Activated T-helper 1 cell treated with anti-CD3 and anti-CD28 coated beads, Interleukin-12 subunit alpha, Interleukin-12 subunit beta, Interleukin-2, Interleukin-4 antibody, amounts not matched to agents 30 ng/mL and 10 ng/mL and 1 ng/mL, durations not matched to agents 14 hours and 24 hours and 36 hours (primary cell): ENCODE measurements at regions not wholly inside any gene's neighbourhood (a gene's known extent, or its start where the extent isn't known, plus 50 kb on each side); places are given as distances from the start of the nearest gene placed in this dataset.

Source experiments
- DNase-seq: peaks from one replicate; pipeline ENCODE4 v3.0.0; 2021; ENCODE audit warnings: low spot score
- H3K27ac Mint-ChIP-seq: one replicate; pipeline ENCODE4 v1.8.0; 2021; ENCODE audit warnings: mild to moderate bottlenecking, mixed read lengths
- H3K27me3 Mint-ChIP-seq: one replicate; pipeline ENCODE4 v1.8.0; 2022; ENCODE audit warnings: mild to moderate bottlenecking, moderate library complexity, mixed read lengths; ENCODE audit not compliant: insufficient read depth
- H3K36me3 Mint-ChIP-seq: one replicate; pipeline ENCODE4 v1.8.0; 2021; ENCODE audit warnings: low read depth, mixed read lengths
- H3K4me1 Mint-ChIP-seq: one replicate; pipeline ENCODE4 v1.8.0; 2021; ENCODE audit warnings: low read depth, mixed read lengths
- H3K4me3 Mint-ChIP-seq: one replicate; pipeline ENCODE4 v1.8.0; 2021; ENCODE audit warnings: mild to moderate bottlenecking, moderate library complexity, mixed read lengths
- H3K9me3 Mint-ChIP-seq: one replicate; pipeline ENCODE4 v1.8.0; 2021; ENCODE audit warnings: mixed read lengths
- intact Hi-C: fragments of 100-400 bp; cut with micrococcal nuclease; formaldehyde crosslinking; loops from one replicate; pipeline ENCODE4 v1.15.1; 2024

DNA sequence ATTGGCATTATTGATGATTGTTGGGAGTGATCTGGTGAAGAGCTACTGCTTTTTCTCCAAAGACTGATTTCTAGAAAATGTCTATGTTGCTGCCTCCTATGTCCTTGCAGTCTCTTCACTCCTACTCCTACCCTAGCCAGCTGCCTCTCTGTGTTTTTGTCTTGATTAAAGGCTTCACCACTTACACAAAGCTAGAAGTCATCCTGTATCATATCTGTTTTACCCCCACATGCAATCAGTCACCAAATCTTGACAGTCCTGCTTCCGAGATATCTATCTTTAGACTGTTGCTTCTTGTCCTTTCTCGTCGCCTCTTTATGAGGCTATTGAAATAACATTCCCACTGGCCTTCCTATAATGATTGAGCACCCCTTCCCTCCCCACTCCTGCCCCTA, 84.5 kb upstream of the ITGA4 start:
- H3K27me3 Mint-ChIP-seq: no peaks in the 10 kb centered on the region
- peaks cover 4% of the 10 kb centered on the region for H3K36me3 Mint-ChIP-seq
- DNase-seq: no peak
- intact Hi-C loops: no loop called here
- H3K9me3 Mint-ChIP-seq: no peaks in the 10 kb centered on the region
- H3K4me3 Mint-ChIP-seq: no peak overlapping the region
- H3K27ac Mint-ChIP-seq: no peak overlapping the region
- H3K4me1 Mint-ChIP-seq: peaks cover 7% of the 10 kb centered on the region

DNA sequence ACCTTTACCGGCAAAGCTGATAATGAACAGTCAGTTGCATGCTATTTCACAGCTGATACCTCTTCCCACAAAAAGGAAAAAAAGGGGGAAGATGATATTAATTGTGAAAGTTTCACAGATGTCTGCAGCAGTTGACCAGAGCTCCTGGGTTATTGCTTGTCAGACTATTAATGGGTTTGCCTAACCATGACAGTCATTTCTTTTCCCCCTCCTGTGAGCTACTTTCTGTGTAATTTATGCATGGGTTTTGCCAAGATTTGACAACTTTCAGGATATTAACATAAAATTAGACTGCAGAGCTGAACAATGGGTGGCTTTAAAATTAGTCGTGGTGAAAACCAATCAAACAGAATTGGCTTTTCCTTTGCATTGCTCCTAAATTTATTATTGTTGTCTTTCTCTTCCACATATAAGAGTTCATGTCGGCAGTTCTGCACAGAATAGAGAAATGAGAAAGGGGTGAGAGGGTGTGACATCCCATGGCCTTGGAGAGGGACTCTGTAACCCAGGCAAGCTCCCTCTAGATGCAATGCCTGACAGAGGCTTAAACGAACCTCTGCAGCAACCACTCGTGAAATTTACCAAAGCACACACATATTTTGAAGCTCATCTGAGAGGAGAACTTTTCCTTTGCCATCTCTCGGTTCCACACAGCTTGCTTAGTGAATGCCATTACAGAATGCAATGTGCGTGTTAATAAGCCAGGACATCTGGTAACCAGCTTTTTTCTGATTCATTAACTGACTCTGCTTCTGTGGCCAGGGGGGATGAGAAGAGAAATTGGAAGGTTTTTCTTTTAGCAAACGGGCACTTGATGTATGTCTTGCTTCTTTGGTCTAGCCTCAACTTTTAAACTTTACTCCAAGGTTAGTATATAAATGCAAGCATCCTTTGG, 82.2 kb upstream of the ITGA4 start:
- intact Hi-C loops: no loop called here
- Mint-ChIP-seq H3K27ac (no peak overlapping the region), H3K4me3 (no peak overlapping the region), H3K27me3 (no peaks in the 10 kb centered on the region), H3K4me1 (peaks cover 7% of the 10 kb centered on the region), H3K9me3 (no peaks in the 10 kb centered on the region), H3K36me3 (no peaks in the 10 kb centered on the region)
- DNase-seq: no peak

DNA sequence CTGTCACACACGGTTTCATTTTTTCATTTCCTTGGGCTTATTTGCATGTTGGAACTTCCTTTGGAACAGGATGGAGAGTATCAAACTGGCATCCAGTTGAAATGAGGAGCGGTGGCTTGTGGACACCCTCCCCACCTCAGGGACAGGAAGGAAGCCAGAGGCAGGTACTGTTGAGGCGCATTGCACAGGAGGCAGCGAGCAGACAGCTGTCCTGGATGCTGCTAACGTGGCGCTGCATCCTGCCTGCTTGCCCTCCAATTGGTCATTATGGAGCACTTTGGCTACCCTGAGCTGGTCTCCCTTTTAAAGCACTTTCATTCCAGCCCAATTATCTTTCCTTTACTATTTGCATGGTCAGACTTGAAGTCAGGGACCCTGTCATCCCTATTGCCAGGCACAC, 80.7 kb upstream of the ITGA4 start:
- H3K4me3 Mint-ChIP-seq: no peak overlapping the region
- intact Hi-C loops: no loop called here
- DNase-seq: no peak
- peaks cover 2% of the 10 kb centered on the region for H3K4me1 Mint-ChIP-seq
- H3K36me3 Mint-ChIP-seq: no peaks in the 10 kb centered on the region
- H3K27ac Mint-ChIP-seq: no peak overlapping the region
- H3K27me3 Mint-ChIP-seq: no peaks in the 10 kb centered on the region
- no peaks in the 10 kb centered on the region for H3K9me3 Mint-ChIP-seq

DNA sequence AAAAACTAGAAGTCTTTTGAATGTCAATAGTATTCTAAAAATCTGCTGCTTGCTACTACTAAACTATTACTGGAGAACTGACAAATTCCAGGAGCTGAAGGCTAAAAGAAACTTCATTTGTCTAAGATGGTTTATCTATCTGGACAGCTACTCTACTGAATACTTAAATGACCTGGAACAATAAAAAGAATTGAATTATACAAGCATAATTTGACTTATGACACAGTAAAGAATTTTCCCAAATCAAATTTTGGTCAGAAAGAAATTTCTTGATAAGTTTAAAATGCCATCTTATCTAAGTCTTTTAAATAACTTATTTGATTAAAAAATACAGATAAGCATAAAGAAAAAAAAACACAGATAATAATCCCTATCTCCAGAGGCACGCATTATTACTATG, 80.2 kb upstream of the ITGA4 start:
- H3K9me3 Mint-ChIP-seq: no peaks in the 10 kb centered on the region
- H3K4me1 Mint-ChIP-seq: no peaks in the 10 kb centered on the region
- DNase-seq: no peak
- H3K36me3 Mint-ChIP-seq: no peaks in the 10 kb centered on the region
- no peaks in the 10 kb centered on the region for H3K27me3 Mint-ChIP-seq
- intact Hi-C loops: no loop called here
- no peak overlapping the region for H3K4me3 Mint-ChIP-seq
- H3K27ac Mint-ChIP-seq: no peak overlapping the region

- Mint-ChIP-seq H3K36me3 (peaks cover 2% of the 10 kb centered on the region), H3K9me3 (peaks cover 2% of the 10 kb centered on the region), H3K4me3 (no peak overlapping the region), H3K4me1 (no peaks in the 10 kb centered on the region), H3K27ac (no peak overlapping the region), H3K27me3 (no peaks in the 10 kb centered on the region)
- no peak for DNase-seq
- intact Hi-C loops: no loop called here
Observed at GRCh38 chr2:181378491-181378890, 78.7 kb upstream of the ITGA4 start.

GRCh38 chr2:181380581-181380980, 76.6 kb upstream of the ITGA4 start:
- Mint-ChIP-seq H3K4me3 (no peak overlapping the region), H3K36me3 (peaks cover 2% of the 10 kb centered on the region), H3K27me3 (no peaks in the 10 kb centered on the region), H3K27ac (no peak overlapping the region), H3K4me1 (no peaks in the 10 kb centered on the region), H3K9me3 (peaks cover 4% of the 10 kb centered on the region)
- DNase-seq: no peak
- intact Hi-C loops: no loop called here

DNA sequence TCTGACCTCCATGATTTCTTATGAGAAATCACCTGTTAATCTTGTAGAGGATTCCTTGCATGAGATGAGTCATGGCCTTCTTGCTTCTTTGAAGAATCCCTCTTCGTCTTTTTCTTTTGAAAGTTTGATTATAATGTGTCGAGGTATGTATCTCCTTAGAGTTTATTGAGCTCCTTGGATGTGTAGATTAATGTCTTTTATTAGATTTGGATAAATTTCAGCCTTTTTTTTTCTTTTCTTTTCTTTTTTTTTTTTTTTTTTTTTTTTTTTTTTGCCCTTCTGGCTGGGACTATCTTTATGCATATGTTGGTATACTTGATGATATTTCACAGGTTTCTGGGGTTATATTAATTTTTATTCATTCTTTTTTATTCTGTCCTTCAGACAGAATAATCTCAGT, 72.3 kb upstream of the ITGA4 start:
- Mint-ChIP-seq H3K9me3 (peaks cover 4% of the 10 kb centered on the region), H3K36me3 (peaks cover 2% of the 10 kb centered on the region), H3K27ac (no peak overlapping the region), H3K4me3 (no peak overlapping the region), H3K27me3 (no peaks in the 10 kb centered on the region), H3K4me1 (no peaks in the 10 kb centered on the region)
- no peak for DNase-seq
- intact Hi-C loops: loop anchor here (5.0 kb wide), 1 partner anchor 37 kb away; no protein-coding TSS in a partner anchor

DNA sequence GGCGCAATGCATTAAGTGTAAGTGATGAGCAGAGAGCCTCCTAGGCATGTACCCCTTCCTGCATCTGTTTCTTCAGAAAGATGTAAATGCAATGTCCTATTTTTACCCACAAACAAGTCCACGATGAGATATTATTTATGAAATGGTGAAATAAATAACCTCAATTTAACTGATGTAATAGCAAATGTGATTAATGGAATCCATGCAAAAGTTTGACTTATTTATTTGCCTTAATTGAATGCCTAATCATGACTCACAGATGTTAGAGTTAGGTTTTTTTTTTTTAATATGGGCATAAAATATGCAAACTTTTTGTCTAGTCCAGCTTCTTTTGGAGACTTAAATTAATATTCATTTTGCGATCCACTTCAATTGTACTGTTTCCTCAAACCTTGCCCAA, 67.7 kb upstream of the ITGA4 start:
- H3K36me3 Mint-ChIP-seq: no peaks in the 10 kb centered on the region
- intact Hi-C loops: loop anchor here (5.0 kb wide), 1 partner anchor 33 kb away; no protein-coding TSS in a partner anchor
- DNase-seq: no peak
- H3K4me3 Mint-ChIP-seq: no peak overlapping the region
- no peak overlapping the region for H3K27ac Mint-ChIP-seq
- H3K27me3 Mint-ChIP-seq: no peaks in the 10 kb centered on the region
- peaks cover 8% of the 10 kb centered on the region for H3K4me1 Mint-ChIP-seq
- no peaks in the 10 kb centered on the region for H3K9me3 Mint-ChIP-seq

DNA sequence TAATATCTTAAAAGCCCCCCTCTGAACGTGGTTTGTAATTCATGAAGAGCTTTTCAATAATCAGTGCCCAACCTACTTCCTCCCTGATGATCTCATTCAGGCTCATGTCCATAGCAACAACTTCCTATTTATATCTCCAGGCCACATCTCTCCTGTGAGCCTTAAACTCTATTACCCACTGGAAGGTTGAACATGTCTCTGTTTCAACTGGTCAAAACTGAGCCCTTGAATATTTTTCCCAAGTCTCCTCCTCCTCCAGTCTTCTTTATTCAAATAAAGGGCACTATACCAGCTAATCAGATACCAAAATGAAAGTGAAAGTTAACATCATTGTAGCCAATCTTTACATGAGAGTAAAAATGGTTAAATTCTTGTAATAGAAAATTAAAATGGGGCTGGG, 63.7 kb upstream of the ITGA4 start:
- H3K27me3 Mint-ChIP-seq: no peaks in the 10 kb centered on the region
- peaks cover 3% of the 10 kb centered on the region for H3K9me3 Mint-ChIP-seq
- peak overlapping the region; percentile 27 for H3K4me3 Mint-ChIP-seq
- peaks cover 28% of the 10 kb centered on the region for H3K4me1 Mint-ChIP-seq
- intact Hi-C loops: no loop called here
- no peak for DNase-seq
- H3K36me3 Mint-ChIP-seq: peaks cover 3% of the 10 kb centered on the region
- H3K27ac Mint-ChIP-seq: peak overlapping the region; percentile 32

- no peak for DNase-seq
- H3K4me3 Mint-ChIP-seq: peak overlapping the region; percentile 8
- H3K4me1 Mint-ChIP-seq: peaks cover 28% of the 10 kb centered on the region
- H3K9me3 Mint-ChIP-seq: peaks cover 3% of the 10 kb centered on the region
- H3K36me3 Mint-ChIP-seq: peaks cover 3% of the 10 kb centered on the region
- H3K27me3 Mint-ChIP-seq: no peaks in the 10 kb centered on the region
- intact Hi-C loops: no loop called here
- no peak overlapping the region for H3K27ac Mint-ChIP-seq
Observed at GRCh38 chr2:181394741-181395437, 62.3 kb upstream of the ITGA4 start.

DNA sequence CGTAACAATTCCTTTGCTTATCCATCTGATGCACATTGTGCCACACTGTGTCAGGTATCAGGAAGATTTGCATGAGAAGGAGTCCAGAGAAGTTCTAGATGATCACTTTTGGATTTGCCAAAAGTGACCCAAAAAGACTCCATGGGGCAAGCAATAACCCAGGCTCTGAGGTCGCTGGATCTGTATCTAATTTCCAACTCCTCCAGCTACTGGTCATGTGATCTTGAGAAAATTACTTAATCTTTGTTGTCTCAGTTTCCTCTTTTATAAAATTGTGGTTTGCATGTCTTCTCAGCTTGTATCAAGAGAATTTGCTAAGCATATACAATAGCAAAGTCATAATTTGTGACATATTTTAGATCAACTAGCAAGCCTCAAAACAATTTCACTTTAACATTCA, 61.3 kb upstream of the ITGA4 start:
- peaks cover 3% of the 10 kb centered on the region for H3K36me3 Mint-ChIP-seq
- H3K4me3 Mint-ChIP-seq: no peak overlapping the region
- intact Hi-C loops: no loop called here
- no peaks in the 10 kb centered on the region for H3K27me3 Mint-ChIP-seq
- H3K27ac Mint-ChIP-seq: no peak overlapping the region
- no peak for DNase-seq
- H3K4me1 Mint-ChIP-seq: peaks cover 28% of the 10 kb centered on the region
- peaks cover 3% of the 10 kb centered on the region for H3K9me3 Mint-ChIP-seq

DNA sequence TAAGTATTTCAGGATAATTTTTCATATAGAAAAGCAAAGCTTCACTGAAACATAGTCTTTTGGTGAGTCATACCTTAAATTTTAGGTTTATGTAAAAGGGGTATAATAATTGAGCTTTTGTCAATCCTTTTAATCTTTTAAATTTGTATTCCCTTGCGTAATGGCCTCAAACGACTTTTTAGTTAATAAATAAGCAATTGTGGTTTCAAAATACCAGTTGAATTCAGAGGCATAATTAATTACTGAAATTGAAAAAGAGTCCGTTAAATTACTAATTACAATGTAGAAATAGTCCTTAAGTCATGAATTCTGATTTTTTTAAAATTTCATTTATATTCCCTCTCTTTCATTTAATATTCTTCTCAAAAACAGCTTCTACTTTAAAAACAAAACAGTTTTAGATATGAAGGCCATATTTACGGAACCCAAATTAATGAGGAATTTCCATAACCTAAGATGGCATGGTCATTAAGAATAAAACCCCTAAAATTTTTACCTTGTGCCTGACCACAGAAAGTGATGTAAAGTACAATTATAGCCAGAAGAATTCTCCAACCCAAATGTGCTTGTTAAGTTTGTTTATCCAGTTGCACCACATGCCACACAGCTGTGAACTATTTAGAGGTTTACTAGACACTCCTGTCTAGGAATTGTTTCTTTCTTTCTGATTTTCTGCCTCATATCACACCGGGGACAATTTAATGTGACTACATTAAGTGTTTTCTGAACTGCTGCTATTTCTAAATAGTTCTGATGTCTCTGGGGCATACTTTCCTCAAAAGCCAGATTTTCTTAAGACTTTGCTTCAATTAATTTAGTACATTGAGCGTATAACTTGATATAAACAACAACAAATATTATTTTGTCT, 60.7 kb upstream of the ITGA4 start:
- peaks cover 3% of the 10 kb centered on the region for H3K36me3 Mint-ChIP-seq
- intact Hi-C loops: no loop called here
- H3K27ac Mint-ChIP-seq: no peak overlapping the region
- H3K4me1 Mint-ChIP-seq: peaks cover 28% of the 10 kb centered on the region
- H3K4me3 Mint-ChIP-seq: no peak overlapping the region
- no peak for DNase-seq
- peaks cover 3% of the 10 kb centered on the region for H3K9me3 Mint-ChIP-seq
- H3K27me3 Mint-ChIP-seq: no peaks in the 10 kb centered on the region

- Mint-ChIP-seq H3K27ac (no peak overlapping the region), H3K4me3 (no peak overlapping the region), H3K4me1 (peaks cover 28% of the 10 kb centered on the region), H3K27me3 (no peaks in the 10 kb centered on the region), H3K36me3 (peaks cover 3% of the 10 kb centered on the region), H3K9me3 (peaks cover 3% of the 10 kb centered on the region)
- no peak for DNase-seq
- intact Hi-C loops: no loop called here
Observed at GRCh38 chr2:181397331-181397730, 59.9 kb upstream of the ITGA4 start.
